Fibroblast of lung (primary cell): ENCODE measurements at regions not wholly inside any gene's neighbourhood (a gene's known extent, or its start where the extent isn't known, plus 50 kb on each side); places are given as distances from the start of the nearest gene placed in this dataset.

Experiments used
- DNase-seq, 2 donors: peaks; one replicate each; pipeline versions ENCODE4 v3.0.0 to v3.0.0-alpha.2; 2010; ENCODE audit warnings: low read depth in 2 of 2
- H2AFZ ChIP-seq: 2 replicates; pipeline ENCODE4 v1.5.1; 2012; ENCODE audit warnings: low read length, control low read depth, inconsistent platforms
- H3K27ac ChIP-seq: 2 replicates; pipeline ENCODE4 v1.5.1; 2011; ENCODE audit warnings: low read length, control low read depth; ENCODE audit not compliant: insufficient read depth
- H3K27me3 ChIP-seq: 2 replicates; pipeline ENCODE4 v1.5.1; 2011; ENCODE audit warnings: mild to moderate bottlenecking, low read length; ENCODE audit not compliant: control insufficient read depth, insufficient read depth
- H3K36me3 ChIP-seq: 2 replicates; pipeline ENCODE4 v1.5.1; 2011; ENCODE audit warnings: low read length; ENCODE audit not compliant: control insufficient read depth, insufficient read depth
- H3K4me1 ChIP-seq: 2 replicates; pipeline ENCODE4 v1.5.1; 2011; ENCODE audit warnings: low read length; ENCODE audit not compliant: control insufficient read depth, insufficient read depth; ENCODE audit errors: extremely low read depth
- H3K4me2 ChIP-seq: 2 replicates; pipeline ENCODE4 v1.5.1; 2011; ENCODE audit warnings: low read length, control low read depth; ENCODE audit not compliant: insufficient read depth; ENCODE audit errors: extremely low read depth
- H3K4me3 ChIP-seq, 4 experiments: fragments of 200-600 bp in 1 of 4; sonication (generic) in 1 of 4; replicated peaks in 1 of 4; 2 replicates each; pipeline ENCODE4 v1.5.1; 2011 to 2016; ENCODE audit warnings: low read length in 4 of 4, low read depth in 3 of 4, mild to moderate bottlenecking in 3 of 4, control low read depth in 2 of 4, inconsistent platforms in 1 of 4, mixed read lengths in 1 of 4; ENCODE audit not compliant: insufficient read depth in 1 of 4; ENCODE audit errors: control extremely low read depth in 1 of 4
- H3K79me2 ChIP-seq: 2 replicates; pipeline ENCODE4 v1.5.1; 2012; ENCODE audit warnings: mild to moderate bottlenecking, low read length, inconsistent platforms; ENCODE audit not compliant: control insufficient read depth, insufficient read depth
- H3K9ac ChIP-seq: 2 replicates; pipeline ENCODE4 v1.5.1; 2011; ENCODE audit warnings: mild to moderate bottlenecking, low read length, control low read depth; ENCODE audit not compliant: insufficient read depth
- H3K9me3 ChIP-seq: 2 replicates; pipeline ENCODE4 v1.5.1; 2012; ENCODE audit warnings: low read depth, low read length; ENCODE audit not compliant: control insufficient read depth, insufficient read depth
- H4K20me1 ChIP-seq: 2 replicates; pipeline ENCODE4 v1.5.1; 2011; ENCODE audit warnings: low read length; ENCODE audit not compliant: control insufficient read depth, insufficient read depth; ENCODE audit errors: extremely low read depth
- EZH2 ChIP-seq: IDR thresholded peaks from 2 replicates; pipeline ENCODE4 v1.5.1; 2012; ENCODE audit warnings: low read length, control low read depth, mild to moderate bottlenecking; ENCODE audit errors: missing control alignments
- TF ChIP-seq, protein P1 (sequence below), 2 donors: IDR thresholded peaks in 1 of 2; conservative IDR thresholded peaks in 1 of 2; 1 replicate in 1 of 2; 2 replicates in 1 of 2; pipeline ENCODE4 v1.5.1; 2011 to 2012; ENCODE audit warnings: low read length in 2 of 2, control low read depth in 1 of 2, inconsistent platforms in 1 of 2, low read depth in 1 of 2, mild to moderate bottlenecking in 1 of 2

DNA sequence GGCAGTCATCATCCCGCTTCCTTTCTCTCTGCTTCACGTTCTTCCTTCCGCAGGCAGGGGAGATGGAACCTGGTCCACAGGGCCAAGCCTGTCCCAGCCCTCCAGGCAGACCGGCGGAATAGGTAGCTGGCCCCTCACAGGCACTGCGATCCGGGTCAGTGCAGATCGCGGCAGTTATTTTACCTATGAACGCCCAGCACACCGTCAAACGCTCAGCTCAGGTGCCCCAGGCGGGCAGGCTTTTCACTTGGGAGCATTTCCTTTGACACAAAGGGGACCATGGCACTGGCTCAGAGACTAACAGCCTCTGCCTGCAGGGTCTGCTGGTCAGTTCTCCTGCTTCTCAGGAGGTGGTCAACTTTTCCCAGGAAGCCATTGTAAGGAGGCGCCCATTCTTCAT, 97.0 kb upstream of the ZNF98 start:
- no peaks in the 10 kb centered on the region for H3K4me1 ChIP-seq
- H3K9me3 ChIP-seq: no peaks in the 10 kb centered on the region
- H3K4me2 ChIP-seq: no peak overlapping the region
- no peaks in the 10 kb centered on the region for H3K79me2 ChIP-seq
- no peaks in the 10 kb centered on the region for H3K36me3 ChIP-seq
- H3K27ac ChIP-seq: no peak overlapping the region
- H3K4me3 ChIP-seq: no peak overlapping the region
- no peak for DNase-seq
- H3K27me3 ChIP-seq: no peaks in the 10 kb centered on the region
- TF ChIP-seq EZH2: no peak
- TF ChIP-seq, protein P1, sequence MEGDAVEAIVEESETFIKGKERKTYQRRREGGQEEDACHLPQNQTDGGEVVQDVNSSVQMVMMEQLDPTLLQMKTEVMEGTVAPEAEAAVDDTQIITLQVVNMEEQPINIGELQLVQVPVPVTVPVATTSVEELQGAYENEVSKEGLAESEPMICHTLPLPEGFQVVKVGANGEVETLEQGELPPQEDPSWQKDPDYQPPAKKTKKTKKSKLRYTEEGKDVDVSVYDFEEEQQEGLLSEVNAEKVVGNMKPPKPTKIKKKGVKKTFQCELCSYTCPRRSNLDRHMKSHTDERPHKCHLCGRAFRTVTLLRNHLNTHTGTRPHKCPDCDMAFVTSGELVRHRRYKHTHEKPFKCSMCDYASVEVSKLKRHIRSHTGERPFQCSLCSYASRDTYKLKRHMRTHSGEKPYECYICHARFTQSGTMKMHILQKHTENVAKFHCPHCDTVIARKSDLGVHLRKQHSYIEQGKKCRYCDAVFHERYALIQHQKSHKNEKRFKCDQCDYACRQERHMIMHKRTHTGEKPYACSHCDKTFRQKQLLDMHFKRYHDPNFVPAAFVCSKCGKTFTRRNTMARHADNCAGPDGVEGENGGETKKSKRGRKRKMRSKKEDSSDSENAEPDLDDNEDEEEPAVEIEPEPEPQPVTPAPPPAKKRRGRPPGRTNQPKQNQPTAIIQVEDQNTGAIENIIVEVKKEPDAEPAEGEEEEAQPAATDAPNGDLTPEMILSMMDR (conservative IDR thresholded peaks at IDR 0.05 in 1 of 2, IDR thresholded peaks at IDR 0.05 in 1 of 2; ENCODE audit: low read depth in 1 of 2, low read length in 2 of 2): no peak
- H4K20me1 ChIP-seq: no peaks in the 10 kb centered on the region
- H3K9ac ChIP-seq: no peak overlapping the region
- H2AFZ ChIP-seq: no peak overlapping the region

DNA sequence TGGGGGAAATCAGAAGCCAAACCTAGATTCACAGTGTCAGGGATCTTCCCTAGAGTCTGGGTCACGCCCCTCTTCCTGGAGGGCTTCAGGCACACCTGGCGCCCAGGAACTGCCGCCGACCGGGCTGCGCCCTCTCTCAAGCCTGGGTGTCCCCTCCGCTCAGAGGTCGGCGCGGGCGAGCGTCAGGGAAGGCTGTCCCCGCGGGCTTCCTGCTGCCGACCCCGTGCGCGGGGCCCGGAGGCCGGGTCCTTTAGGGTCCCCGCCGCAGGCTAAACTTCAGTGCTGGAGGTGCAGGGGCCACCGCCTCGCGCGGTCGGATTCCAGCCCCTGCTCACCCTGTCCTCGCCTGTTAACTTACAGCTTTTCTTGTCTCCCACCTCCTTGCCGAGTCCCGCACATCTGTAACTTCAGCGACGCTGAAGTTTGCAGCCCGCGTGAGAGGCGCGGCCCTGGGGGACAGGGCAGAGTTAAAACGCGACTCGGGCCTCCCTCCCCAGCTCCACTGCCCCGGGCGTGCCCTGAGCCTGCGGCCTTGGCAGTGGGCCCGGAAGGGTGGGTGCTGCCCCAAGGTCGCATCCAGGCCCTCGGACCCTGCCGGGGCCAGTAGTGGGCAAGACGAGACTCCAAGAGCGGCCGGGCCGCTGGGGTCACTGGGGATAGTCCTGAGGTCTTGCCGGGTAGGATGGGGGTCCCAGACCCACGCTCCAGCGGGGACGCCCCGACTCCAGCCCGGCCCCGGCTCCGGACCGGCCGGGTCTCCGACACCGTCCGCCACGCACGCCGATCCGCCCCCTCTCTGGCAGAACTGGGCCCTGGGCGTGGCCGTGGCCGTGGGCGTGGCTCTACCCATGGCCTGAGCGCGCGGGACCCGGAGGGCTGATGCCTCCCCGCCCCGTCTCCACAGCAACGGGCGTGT, 95.6 kb upstream of the ZNF98 start:
- H3K4me1 ChIP-seq: no peaks in the 10 kb centered on the region
- H3K27me3 ChIP-seq: no peaks in the 10 kb centered on the region
- no peaks in the 10 kb centered on the region for H3K36me3 ChIP-seq
- no peaks in the 10 kb centered on the region for H4K20me1 ChIP-seq
- H3K9ac ChIP-seq: no peak overlapping the region
- no peak for DNase-seq
- no peak overlapping the region for H2AFZ ChIP-seq
- H3K9me3 ChIP-seq: no peaks in the 10 kb centered on the region
- TF ChIP-seq, protein P1 (conservative IDR thresholded peaks at IDR 0.05 in 1 of 2, IDR thresholded peaks at IDR 0.05 in 1 of 2; ENCODE audit: low read depth in 1 of 2, low read length in 2 of 2): no peak
- TF ChIP-seq EZH2: no peak
- no peak overlapping the region for H3K4me3 ChIP-seq
- no peak overlapping the region for H3K4me2 ChIP-seq
- no peaks in the 10 kb centered on the region for H3K79me2 ChIP-seq
- no peak overlapping the region for H3K27ac ChIP-seq

DNA sequence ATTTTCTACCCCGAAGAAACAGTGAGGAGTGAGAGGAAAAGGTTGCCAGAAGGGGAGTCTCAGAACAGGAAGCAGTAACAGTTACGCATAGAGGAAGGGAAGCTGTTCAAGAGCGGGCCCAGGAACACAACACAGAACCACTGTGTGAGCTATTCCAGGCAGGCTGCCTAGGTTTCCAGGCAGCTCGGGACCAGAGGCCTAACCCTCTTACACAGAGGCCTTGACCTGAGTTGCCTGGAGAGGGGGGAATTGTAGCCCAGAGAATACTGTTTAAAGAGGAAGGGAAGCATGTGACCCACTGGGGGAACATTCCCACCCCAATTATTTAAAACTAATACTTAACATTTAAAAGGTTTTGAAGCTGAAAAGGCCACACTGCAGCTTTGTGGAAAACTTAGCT, 93.3 kb upstream of the ZNF98 start:
- H4K20me1 ChIP-seq: no peaks in the 10 kb centered on the region
- no peaks in the 10 kb centered on the region for H3K79me2 ChIP-seq
- DNase-seq: no peak
- no peaks in the 10 kb centered on the region for H3K36me3 ChIP-seq
- H3K9ac ChIP-seq: no peak overlapping the region
- H2AFZ ChIP-seq: no peak overlapping the region
- H3K9me3 ChIP-seq: no peaks in the 10 kb centered on the region
- H3K27ac ChIP-seq: no peak overlapping the region
- no peaks in the 10 kb centered on the region for H3K4me1 ChIP-seq
- no peak for TF ChIP-seq EZH2
- TF ChIP-seq, protein P1 (conservative IDR thresholded peaks at IDR 0.05 in 1 of 2, IDR thresholded peaks at IDR 0.05 in 1 of 2; ENCODE audit: low read depth in 1 of 2, low read length in 2 of 2): no peak
- H3K4me2 ChIP-seq: no peak overlapping the region
- H3K4me3 ChIP-seq: no peak overlapping the region
- no peaks in the 10 kb centered on the region for H3K27me3 ChIP-seq
